IMR-90 (cell line): ENCODE measurements at regions not wholly inside any gene's neighbourhood (a gene's known extent, or its start where the extent isn't known, plus 50 kb on each side); places are given as distances from the start of the nearest gene placed in this dataset.

ENCODE experiments used
- ATAC-seq: fragments of 200-7000 bp; cut with Tn5 transposase; 2 replicates; pipeline ENCODE4 v1.9.1; 2020; ENCODE audit warnings: low read depth, mild to moderate bottlenecking, moderate library complexity
- BruUV-seq: library from RNA; stranded (reverse); fragments of 400-500 nt; replicated peaks from 2 replicates; lab custom pipeline; 2021; lab: Mats Ljungman, UMichigan
- CTCF ChIA-PET: fragments of 300-600 bp; formaldehyde crosslinking; extraction: SDS; loops from one replicate; lab custom pipeline; 2021; ENCODE audit warnings: antibody characterized with exemption; lab: Yijun Ruan, JAX
- POLR2A ChIA-PET: fragments of 300-600 bp; sonication (Branson Sonifier 250); formaldehyde crosslinking; loops from one replicate; lab custom pipeline; 2022; ENCODE audit warnings: antibody characterized with exemption; ENCODE audit not compliant: unreplicated experiment; lab: Charles Lee
- DNase-seq: peaks from one replicate; pipeline ENCODE4 v3.0.0; 2013
- H2AFZ ChIP-seq: replicated peaks from 2 replicates; pipeline ENCODE3; 2013; ENCODE audit warnings: low read length, mild to moderate bottlenecking; ENCODE audit not compliant: poor library complexity
- H2AK5ac ChIP-seq: 2 replicates; pipeline ENCODE4 v1.6.1; 2013; ENCODE audit warnings: low read depth, low read length, inconsistent platforms
- H2AK9ac ChIP-seq: replicated peaks from 2 replicates; pipeline ENCODE3; 2013; ENCODE audit warnings: mild to moderate bottlenecking, low read depth, low read length, moderate library complexity; ENCODE audit not compliant: poor library complexity
- H2BK120ac ChIP-seq: 2 replicates; pipeline ENCODE4 v1.6.1; 2013; ENCODE audit warnings: low read depth, low read length, inconsistent platforms
- H2BK15ac ChIP-seq: 3 replicates; pipeline ENCODE4 v1.6.1; 2013; ENCODE audit warnings: low read depth, low read length, inconsistent platforms
- H2BK20ac ChIP-seq: 2 replicates; pipeline ENCODE4 v1.6.1; 2013; ENCODE audit warnings: low read depth, mild to moderate bottlenecking, inconsistent platforms, low read length, moderate library complexity
- H2BK5ac ChIP-seq: 2 replicates; pipeline ENCODE4 v1.6.1; 2013; ENCODE audit warnings: mild to moderate bottlenecking, low read depth, low read length, inconsistent platforms; ENCODE audit not compliant: poor library complexity, severe bottlenecking
- H3K14ac ChIP-seq: replicated peaks from 2 replicates; pipeline ENCODE4 v1.6.1; 2013; ENCODE audit warnings: low read depth, low read length, inconsistent platforms
- H3K18ac ChIP-seq: 2 replicates; pipeline ENCODE4 v1.6.1; 2013; ENCODE audit warnings: low read depth, low read length, control low read depth
- H3K23ac ChIP-seq: 2 replicates; pipeline ENCODE4 v1.6.1; 2013; ENCODE audit warnings: low read depth, low read length, inconsistent platforms
- H3K27ac ChIP-seq: 2 replicates; pipeline ENCODE4 v1.5.1; 2013; ENCODE audit warnings: mild to moderate bottlenecking, control low read depth, low read length; ENCODE audit not compliant: insufficient read depth
- H3K27me3 ChIP-seq: 2 replicates; pipeline ENCODE4 v1.6.1; 2013; ENCODE audit warnings: low read length; ENCODE audit not compliant: control insufficient read depth, insufficient read depth
- H3K36me3 ChIP-seq: 2 replicates; pipeline ENCODE4 v1.6.1; 2013; ENCODE audit warnings: low read length, mixed read lengths; ENCODE audit not compliant: control insufficient read depth, insufficient read depth
- H3K4ac ChIP-seq: 2 replicates; pipeline ENCODE4 v1.6.1; 2013; ENCODE audit warnings: low read depth, low read length, inconsistent platforms
- H3K4me1 ChIP-seq: 2 replicates; pipeline ENCODE4 v1.6.1; 2013; ENCODE audit warnings: low read length, mixed read lengths; ENCODE audit not compliant: control insufficient read depth, insufficient read depth
- H3K4me2 ChIP-seq: 2 replicates; pipeline ENCODE4 v1.6.1; 2013; ENCODE audit warnings: low read depth, mild to moderate bottlenecking, control low read depth, low read length, moderate library complexity
- H3K4me3 ChIP-seq: 2 replicates; pipeline ENCODE4 v1.5.1; 2013; ENCODE audit warnings: low read depth, mild to moderate bottlenecking, control low read depth, low read length, moderate library complexity; ENCODE audit not compliant: insufficient read depth
- H3K56ac ChIP-seq: 2 replicates; pipeline ENCODE4 v1.6.1; 2013; ENCODE audit warnings: low read length, inconsistent platforms; ENCODE audit not compliant: insufficient read depth; ENCODE audit errors: extremely low read depth
- H3K79me1 ChIP-seq, 2 experiments: 2 replicates each; pipeline ENCODE4 v1.6.1; 2013; ENCODE audit warnings: low read length in 2 of 2, inconsistent platforms in 1 of 2, low read depth in 1 of 2
- H3K9ac ChIP-seq: 2 replicates; pipeline ENCODE4 v1.6.1; 2013; ENCODE audit warnings: low read depth, low read length, control low read depth
- H3K9me1 ChIP-seq: 2 replicates; pipeline ENCODE4 v1.6.1; 2013; ENCODE audit warnings: low read length, inconsistent platforms; ENCODE audit not compliant: insufficient read depth
- H3K9me3 ChIP-seq: 2 replicates; pipeline ENCODE4 v1.6.1; 2013; ENCODE audit warnings: low read length; ENCODE audit not compliant: control insufficient read depth, insufficient read depth
- H4K20me1 ChIP-seq: 2 replicates; pipeline ENCODE4 v1.6.1; 2013; ENCODE audit warnings: low read length, inconsistent platforms; ENCODE audit not compliant: insufficient read depth
- H4K5ac ChIP-seq: 2 replicates; pipeline ENCODE4 v1.6.1; 2013; ENCODE audit warnings: mild to moderate bottlenecking, low read depth, low read length, control low read depth
- H4K8ac ChIP-seq, 2 experiments: 2 replicates each; pipeline ENCODE4 v1.6.1; 2013; ENCODE audit warnings: low read depth in 2 of 2, low read length in 2 of 2, control low read depth in 1 of 2, inconsistent platforms in 1 of 2
- H4K91ac ChIP-seq: 2 replicates; pipeline ENCODE4 v1.6.1; 2013; ENCODE audit warnings: low read depth, low read length, inconsistent platforms; ENCODE audit not compliant: insufficient read depth
- BHLHE40 ChIP-seq: fragments of 150-350 bp; IDR thresholded peaks from 2 replicates; pipeline ENCODE4 v1.6.1; 2016; ENCODE audit warnings: mild to moderate bottlenecking, low read depth, low read length
- CEBPB ChIP-seq: IDR thresholded peaks from 2 replicates; pipeline ENCODE4 v1.6.1; 2012; ENCODE audit warnings: low read depth, low read length, improper control_type of control experiment
- MAFK ChIP-seq: IDR thresholded peaks from 2 replicates; pipeline ENCODE4 v1.6.1; 2012; ENCODE audit warnings: low read depth, low read length, improper control_type of control experiment
- MAZ ChIP-seq: IDR thresholded peaks from 2 replicates; pipeline ENCODE4 v1.6.1; 2012; ENCODE audit warnings: low read depth, mild to moderate bottlenecking, low read length, improper control_type of control experiment, moderate library complexity, borderline replicate concordance
- MXI1 ChIP-seq: IDR thresholded peaks from 2 replicates; pipeline ENCODE4 v1.6.1; 2012; ENCODE audit warnings: low read depth, mild to moderate bottlenecking, low read length, moderate library complexity, borderline replicate concordance
- POLR2A ChIP-seq: IDR thresholded peaks from 2 replicates; pipeline ENCODE4 v1.6.1; 2012; ENCODE audit warnings: mild to moderate bottlenecking, low read depth, low read length
- SMC3 ChIP-seq: fragments of 150-350 bp; IDR thresholded peaks from 2 replicates; pipeline ENCODE4 v1.6.1; 2016; ENCODE audit warnings: low read depth, mild to moderate bottlenecking, antibody characterized with exemption, low read length, moderate library complexity
- WGBS, 2 experiments: methylation state at CpG; one replicate each; pipeline versions ENCODE4 v1.1.5 to v1.1.7; 2013; ENCODE audit warnings: missing lambda C conversion rate in 2 of 2; ENCODE audit not compliant: insufficient read length in 1 of 2; ENCODE audit errors: extremely low coverage in 2 of 2; 5-methylcytosine and 5-hydroxymethylcytosine counted together
- dilution Hi-C: fragments of 300-500 bp; cut with HindIII; formaldehyde crosslinking; loops from one replicate; pipeline ENCODE4 v1.14.3; 2018; ENCODE audit warnings: low sequenced_read_pairs; ENCODE audit not compliant: unreplicated experiment
- in situ Hi-C: fragments of 300-500 bp; cut with MboI; formaldehyde crosslinking; loops from 3 replicates; pipeline ENCODE4 v1.14.3; 2019; ENCODE audit warnings: low sequenced_read_pairs, inconsistent platforms, mixed read lengths
- intact Hi-C: fragments of 100-400 bp; cut with micrococcal nuclease; formaldehyde crosslinking; loops from 2 replicates; pipeline ENCODE4 v1.10.0; 2022
- TF ChIP-seq, protein P1 (sequence below): fragments of 150-350 bp; IDR thresholded peaks from 2 replicates; pipeline ENCODE4 v1.6.1; 2017; ENCODE audit warnings: mild to moderate bottlenecking, antibody characterized with exemption, low read length, low read depth

GRCh38 chr19:29268721-29269393, 55.9 kb upstream of the UQCRFS1 start:
- in situ Hi-C loops (loop anchor here (25.0 kb wide), 1 partner anchor 532 kb away; no protein-coding TSS in a partner anchor), intact Hi-C loops (no loop called here), dilution Hi-C loops (no loop called here)
- TF ChIP-seq BHLHE40 = no peak
- TF ChIP-seq MXI1 = no peak
- TF ChIP-seq, protein P1, sequence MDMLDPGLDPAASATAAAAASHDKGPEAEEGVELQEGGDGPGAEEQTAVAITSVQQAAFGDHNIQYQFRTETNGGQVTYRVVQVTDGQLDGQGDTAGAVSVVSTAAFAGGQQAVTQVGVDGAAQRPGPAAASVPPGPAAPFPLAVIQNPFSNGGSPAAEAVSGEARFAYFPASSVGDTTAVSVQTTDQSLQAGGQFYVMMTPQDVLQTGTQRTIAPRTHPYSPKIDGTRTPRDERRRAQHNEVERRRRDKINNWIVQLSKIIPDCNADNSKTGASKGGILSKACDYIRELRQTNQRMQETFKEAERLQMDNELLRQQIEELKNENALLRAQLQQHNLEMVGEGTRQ = no peak
- TF ChIP-seq SMC3 = no peak
- TF ChIP-seq POLR2A = no peak
- TF ChIP-seq MAZ = no peak
- TF ChIP-seq MAFK = no peak
- TF ChIP-seq CEBPB = no peak
- H3K79me1 ChIP-seq = no peaks in the 10 kb centered on the region
- H3K9ac ChIP-seq = no peak overlapping the region
- H3K23ac ChIP-seq = no peak overlapping the region
- no peak overlapping the region for H3K14ac ChIP-seq
- ATAC-seq (no peak), DNase-seq (no peak)
- H2BK120ac ChIP-seq = no peak overlapping the region
- no peak overlapping the region for H4K91ac ChIP-seq
- no peak overlapping the region for H4K8ac ChIP-seq
- no TSS peak for BruUV-seq
- no peaks in the 10 kb centered on the region for H3K36me3 ChIP-seq
- no peak overlapping the region for H2AK5ac ChIP-seq
- no peak overlapping the region for H3K4me2 ChIP-seq
- no peak overlapping the region for H4K5ac ChIP-seq
- no peak overlapping the region for H2BK20ac ChIP-seq
- H3K4ac ChIP-seq = no peak overlapping the region
- H3K27ac ChIP-seq = no peak overlapping the region
- no peak overlapping the region for H3K56ac ChIP-seq
- no peaks in the 10 kb centered on the region; the same call in 1 of the 2 replicates for H3K9me1 ChIP-seq
- H3K9me3 ChIP-seq = no peaks in the 10 kb centered on the region; the same call in 1 of the 2 replicates
- no peaks in the 10 kb centered on the region for H3K4me1 ChIP-seq
- ChIA-PET POLR2A (no interaction called here), CTCF (no interaction called here)
- no peak overlapping the region for H2AFZ ChIP-seq
- H3K4me3 ChIP-seq = no peak overlapping the region
- H2AK9ac ChIP-seq = no peak overlapping the region
- H4K20me1 ChIP-seq = no peaks in the 10 kb centered on the region
- no peak overlapping the region for H3K18ac ChIP-seq
- no peak overlapping the region for H2BK5ac ChIP-seq
- H2BK15ac ChIP-seq = no peak overlapping the region
- 41% methylated on average over 7 of the region's 25 CpGs; no CpG with 5 or more reads in 1 of the 2 experiments for WGBS, 2 experiments
- no peaks in the 10 kb centered on the region for H3K27me3 ChIP-seq
